Umbilical cord (tissue), 1 donor: ENCODE measurements at regions not wholly inside any gene's neighbourhood (a gene's known extent, or its start where the extent isn't known, plus 50 kb on each side); places are given as distances from the start of the nearest gene placed in this dataset.

ENCODE experiments used
- DNase-seq: peaks from one replicate; pipeline ENCODE4 v3.0.0-alpha.2; 2015; ENCODE audit warnings: low spot score

- no peak for DNase-seq
Measured at GRCh38 chr6:67394254-67394653, 1240.8 kb upstream of the ADGRB3 start.

GRCh38 chr6:67393356-67393755, 1241.7 kb upstream of the ADGRB3 start:
- DNase-seq = no peak

- no peak for DNase-seq
Measured at GRCh38 chr6:67391955-67392354, 1243.1 kb upstream of the ADGRB3 start.

- peak; percentile 14 for DNase-seq
Measured at GRCh38 chr6:67369679-67370078, 1265.4 kb upstream of the ADGRB3 start.

- no peak for DNase-seq
Measured at GRCh38 chr6:67362976-67363375, 1272.1 kb upstream of the ADGRB3 start.

- DNase-seq = no peak
Measured at GRCh38 chr6:67361264-67361663, 1273.8 kb upstream of the ADGRB3 start.

- DNase-seq = peak; percentile 63
Measured at GRCh38 chr6:67358241-67358640, 1276.8 kb upstream of the ADGRB3 start.

- no peak for DNase-seq
Measured at GRCh38 chr6:67353861-67354260, 1281.2 kb upstream of the ADGRB3 start.

- no peak for DNase-seq
Measured at GRCh38 chr6:67352717-67353116, 1282.4 kb upstream of the ADGRB3 start.

GRCh38 chr6:67350729-67351128, 1284.4 kb upstream of the ADGRB3 start:
- DNase-seq = no peak

GRCh38 chr6:67345946-67346345, 1289.1 kb upstream of the ADGRB3 start:
- no peak for DNase-seq

- no peak for DNase-seq
Measured at GRCh38 chr6:67336014-67336413, 1299.1 kb upstream of the ADGRB3 start.

- peak; percentile 6 for DNase-seq
Measured at GRCh38 chr6:67331304-67331703, 1303.8 kb upstream of the ADGRB3 start.

GRCh38 chr6:67328269-67328668, 1306.8 kb upstream of the ADGRB3 start:
- no peak for DNase-seq

GRCh38 chr6:67300430-67301040, 1334.5 kb upstream of the ADGRB3 start:
- no peak for DNase-seq

- DNase-seq = no peak
Measured at GRCh38 chr6:67292169-67292568, 1342.9 kb upstream of the ADGRB3 start.

- DNase-seq = no peak
Measured at GRCh38 chr6:67287566-67287965, 1347.5 kb upstream of the ADGRB3 start.

- DNase-seq = no peak
Measured at GRCh38 chr6:67285770-67286495, 1349.1 kb upstream of the ADGRB3 start.

GRCh38 chr6:67277312-67277711, 1357.8 kb upstream of the ADGRB3 start:
- no peak for DNase-seq

- no peak for DNase-seq
Measured at GRCh38 chr6:67265996-67266921, 1368.8 kb upstream of the ADGRB3 start.

- no peak for DNase-seq
Measured at GRCh38 chr6:67252663-67253062, 1382.4 kb upstream of the ADGRB3 start.

- no peak for DNase-seq
Measured at GRCh38 chr6:67248077-67248476, 1387.0 kb upstream of the ADGRB3 start.
